Activated naive CD4-positive, alpha-beta T cell treated with Interleukin-2 at 50 U/mL for 16 hours (primary cell): ENCODE measurements at regions not wholly inside any gene's neighbourhood (a gene's known extent, or its start where the extent isn't known, plus 50 kb on each side); places are given as distances from the start of the nearest gene placed in this dataset.
"Not testable (repeated sequence)": the region's sequence is repeated elsewhere in the genome, so short reads cannot be mapped to it uniquely, and the experiment has no call there.

Experiments
- DNase-seq: peaks from one replicate; pipeline ENCODE4 v3.0.0-alpha.2; 2020

GRCh38 chr17:77833769-77834168 lies 124.7 kb upstream of the TNRC6C start:
- no peak for DNase-seq

- DNase-seq: peak; percentile 75
Measured at GRCh38 chr17:77834170-77835115, 124.1 kb upstream of the TNRC6C start.

GRCh38 chr17:77836557-77837041 lies 121.9 kb upstream of the TNRC6C start:
- DNase-seq: peak; percentile 48

- not testable (repeated sequence) for DNase-seq
Measured at GRCh38 chr17:77837072-77837471, 121.4 kb upstream of the TNRC6C start.

GRCh38 chr17:77837917-77838316 lies 120.6 kb upstream of the TNRC6C start:
- no peak for DNase-seq

- DNase-seq: no peak
Measured at GRCh38 chr17:77838748-77839697, 119.5 kb upstream of the TNRC6C start.

- DNase-seq: no peak
Measured at GRCh38 chr17:77839698-77840512, 118.6 kb upstream of the TNRC6C start.

- DNase-seq: no peak
Measured at GRCh38 chr17:77840513-77841165, 117.9 kb upstream of the TNRC6C start.

GRCh38 chr17:77841742-77842527 lies 116.6 kb upstream of the TNRC6C start:
- no peak for DNase-seq

- DNase-seq: no peak
Measured at GRCh38 chr17:77842528-77843147, 115.9 kb upstream of the TNRC6C start.

GRCh38 chr17:77843255-77843895 lies 115.1 kb upstream of the TNRC6C start:
- peak; percentile 72 for DNase-seq

GRCh38 chr17:77843896-77844295 lies 114.6 kb upstream of the TNRC6C start:
- DNase-seq: no peak

- no peak for DNase-seq
Measured at GRCh38 chr17:77844681-77845080, 113.8 kb upstream of the TNRC6C start.

GRCh38 chr17:77845541-77846225 lies 112.8 kb upstream of the TNRC6C start:
- no peak for DNase-seq

GRCh38 chr17:77846531-77847085 lies 111.9 kb upstream of the TNRC6C start:
- peak; percentile 23 for DNase-seq

GRCh38 chr17:77847221-77848085 lies 111.0 kb upstream of the TNRC6C start:
- DNase-seq: no peak

- no peak for DNase-seq
Measured at GRCh38 chr17:77848257-77848656, 110.2 kb upstream of the TNRC6C start.

GRCh38 chr17:77849239-77849638 lies 109.3 kb upstream of the TNRC6C start:
- DNase-seq: no peak
